ENCODE measurements at regions not wholly inside any gene's neighbourhood (a gene's known extent, or its start where the extent isn't known, plus 50 kb on each side); places are given as distances from the start of the nearest gene placed in this dataset.
A peak's percentile ranks its signal among the peaks of the same experiment; 100 is the strongest.

- H3K4me3 Mint-ChIP-seq, result no peak overlapping the region
- Histone ChIP-seq H3K79me2 (ENCODE audit: low read depth) (no peaks in the 10 kb centered on the region), H3K9ac (no peak overlapping the region)
Measured at GRCh38 chr10:124177180-124177518, 83.8 kb upstream of the CHST15 start.

GRCh38 chr10:124176349-124177179, 83.2 kb upstream of the CHST15 start:
- H3K9me3 Mint-ChIP-seq, result no peaks in the 10 kb centered on the region

More at GRCh38 chr10:124177180-124177518, 83.8 kb upstream of the CHST15 start:
- no peaks in the 10 kb centered on the region for H3F3A ChIP-seq (ENCODE audit: low read depth)
- no peaks in the 10 kb centered on the region for H4K20me1 ChIP-seq (ENCODE audit: low read depth)
- Mint-ChIP-seq H3K27ac (no peak overlapping the region), H3K9me3 (no peaks in the 10 kb centered on the region), H3K36me3 (no peaks in the 10 kb centered on the region), H3K27me3 (ENCODE audit: insufficient read depth, low read depth) (peaks cover 2% of the 10 kb centered on the region), H3K4me1 (peaks cover 2% of the 10 kb centered on the region)
- no peaks in the 10 kb centered on the region for H3K9me3 ChIP-seq (ENCODE audit: low read depth)
- H3K4me3 ChIP-seq, result no peak overlapping the region
- H2AFZ ChIP-seq (replicated peaks), result no peak overlapping the region
- TF ChIP-seq CTCF (IDR thresholded peaks at IDR 0.05), result no peak
- TF ChIP-seq EZH2phosphoT487 (IDR thresholded peaks at IDR 0.05), result no peak
- TF ChIP-seq EZH2 (IDR thresholded peaks at IDR 0.05), result no peak
- H3K4me1 ChIP-seq, result no peaks in the 10 kb centered on the region
- no peaks in the 10 kb centered on the region for H3K27me3 ChIP-seq
- H3K27ac ChIP-seq, result no peak overlapping the region
- H3K36me3 ChIP-seq, result no peaks in the 10 kb centered on the region
- H3K4me2 ChIP-seq, result no peak overlapping the region
- no peak for DNase-seq (ENCODE audit: low spot score)

GRCh38 chr10:124175701-124176348, 82.4 kb upstream of the CHST15 start:
- no peaks in the 10 kb centered on the region for H3K9me3 ChIP-seq (ENCODE audit: low read depth)
- H3K9ac ChIP-seq, result no peak overlapping the region
- H3K4me3 ChIP-seq, result no peak overlapping the region
- no peaks in the 10 kb centered on the region for H3K36me3 ChIP-seq
- Mint-ChIP-seq H3K36me3 (no peaks in the 10 kb centered on the region), H3K4me3 (no peak overlapping the region), H3K27ac (no peak overlapping the region), H3K27me3 (ENCODE audit: insufficient read depth, low read depth) (peaks cover 2% of the 10 kb centered on the region), H3K4me1 (peaks cover 2% of the 10 kb centered on the region), H3K9me3 (no peaks in the 10 kb centered on the region)
- TF ChIP-seq CTCF (IDR thresholded peaks at IDR 0.05), result no peak
- TF ChIP-seq EZH2phosphoT487 (IDR thresholded peaks at IDR 0.05), result no peak
- no peak for TF ChIP-seq EZH2 (IDR thresholded peaks at IDR 0.05)
- H2AFZ ChIP-seq (replicated peaks), result no peak overlapping the region
- no peaks in the 10 kb centered on the region for H3F3A ChIP-seq (ENCODE audit: low read depth)
- no peaks in the 10 kb centered on the region for H3K27me3 ChIP-seq
- H4K20me1 ChIP-seq (ENCODE audit: low read depth), result no peaks in the 10 kb centered on the region
- H3K27ac ChIP-seq, result no peak overlapping the region
- no peaks in the 10 kb centered on the region for H3K4me1 ChIP-seq
- no peak overlapping the region for H3K4me2 ChIP-seq
- H3K79me2 ChIP-seq (ENCODE audit: low read depth), result no peaks in the 10 kb centered on the region
- no peak for DNase-seq (ENCODE audit: low spot score)

More at GRCh38 chr10:124176349-124177179, 83.2 kb upstream of the CHST15 start:
- no peaks in the 10 kb centered on the region for H3K9me3 ChIP-seq (ENCODE audit: low read depth)
- H3K4me2 ChIP-seq, result no peak overlapping the region
- H3K27me3 ChIP-seq, result no peaks in the 10 kb centered on the region
- H3K27ac ChIP-seq, result no peak overlapping the region
- no peaks in the 10 kb centered on the region for H3K36me3 ChIP-seq
- Mint-ChIP-seq H3K36me3 (no peaks in the 10 kb centered on the region), H3K4me3 (no peak overlapping the region), H3K4me1 (peaks cover 2% of the 10 kb centered on the region), H3K27ac (peak overlapping the region; percentile 83), H3K27me3 (ENCODE audit: insufficient read depth, low read depth) (peaks cover 2% of the 10 kb centered on the region)
- no peaks in the 10 kb centered on the region for H3F3A ChIP-seq (ENCODE audit: low read depth)
- no peaks in the 10 kb centered on the region for H4K20me1 ChIP-seq (ENCODE audit: low read depth)
- no peak overlapping the region for H2AFZ ChIP-seq (replicated peaks)
- TF ChIP-seq EZH2phosphoT487 (IDR thresholded peaks at IDR 0.05) (no peak), CTCF (IDR thresholded peaks at IDR 0.05) (no peak), EZH2 (IDR thresholded peaks at IDR 0.05) (no peak)
- H3K79me2 ChIP-seq (ENCODE audit: low read depth), result no peaks in the 10 kb centered on the region
- DNase-seq (ENCODE audit: low spot score), result no peak
- H3K4me3 ChIP-seq, result no peak overlapping the region
- no peaks in the 10 kb centered on the region for H3K4me1 ChIP-seq
- no peak overlapping the region for H3K9ac ChIP-seq
